DOHH2 (cell line): ENCODE measurements at regions not wholly inside any gene's neighbourhood (a gene's known extent, or its start where the extent isn't known, plus 50 kb on each side); places are given as distances from the start of the nearest gene placed in this dataset.
A peak's percentile ranks its signal among the peaks of the same experiment; 100 is the strongest.

Experiments used
- H3F3A ChIP-seq: fragments of 200-600 bp; sonication (generic), shearing (Covaris generic); 2 replicates; pipeline ENCODE4 v1.6.0; 2016; ENCODE audit warnings: antibody characterized with exemption, mild to moderate bottlenecking; ENCODE audit not compliant: control insufficient read depth, insufficient read depth
- H3K27ac ChIP-seq: fragments of 200-600 bp; sonication (generic); 2 replicates; pipeline ENCODE4 v1.5.1; 2014; ENCODE audit warnings: low read depth, mild to moderate bottlenecking, low read length, moderate library complexity
- H3K27me3 ChIP-seq: fragments of 200-600 bp; sonication (generic); 2 replicates; pipeline ENCODE4 v1.6.1; 2014; ENCODE audit warnings: mild to moderate bottlenecking, low read length, mixed read lengths; ENCODE audit not compliant: control insufficient read depth
- H3K36me3 ChIP-seq: fragments of 200-600 bp; sonication (generic); 2 replicates; pipeline ENCODE4 v1.6.1; 2014; ENCODE audit warnings: mild to moderate bottlenecking, low read length, moderate library complexity, mixed read lengths; ENCODE audit not compliant: control insufficient read depth
- H3K4me1 ChIP-seq: fragments of 200-600 bp; sonication (generic); 2 replicates; pipeline ENCODE4 v1.6.1; 2014; ENCODE audit warnings: mild to moderate bottlenecking, low read length, mixed read lengths; ENCODE audit not compliant: control insufficient read depth
- H3K4me2 ChIP-seq: fragments of 200-600 bp; sonication (generic); 2 replicates; pipeline ENCODE4 v1.6.0; 2014; ENCODE audit warnings: mild to moderate bottlenecking, low read length, moderate library complexity
- H3K4me3 ChIP-seq: fragments of 200-600 bp; sonication (generic); 2 replicates; pipeline ENCODE4 v1.5.1; 2014; ENCODE audit warnings: mild to moderate bottlenecking, low read length, mixed read lengths
- H3K79me2 ChIP-seq: fragments of 200-600 bp; sonication (generic); 2 replicates; pipeline ENCODE4 v1.6.1; 2014; ENCODE audit warnings: mild to moderate bottlenecking, low read length, mixed read lengths; ENCODE audit not compliant: control insufficient read depth
- H3K9me2 ChIP-seq: fragments of 200-600 bp; sonication (generic); replicated peaks from 2 replicates; pipeline ENCODE4 v1.6.1; 2014; ENCODE audit warnings: mild to moderate bottlenecking, low read length, mixed read lengths; ENCODE audit not compliant: control insufficient read depth
- H3K9me3 ChIP-seq: fragments of 200-600 bp; sonication (generic); 2 replicates; pipeline ENCODE4 v1.6.1; 2014; ENCODE audit warnings: antibody characterized with exemption, low read length, mixed read lengths; ENCODE audit not compliant: control insufficient read depth, insufficient read depth
- H4K20me1 ChIP-seq: fragments of 200-600 bp; sonication (generic); 2 replicates; pipeline ENCODE4 v1.6.0; 2014; ENCODE audit warnings: low read depth, mild to moderate bottlenecking, antibody characterized with exemption, low read length, moderate library complexity; ENCODE audit not compliant: control insufficient read depth, insufficient read depth
- EZH2phosphoT487 ChIP-seq: fragments of 200-600 bp; sonication (generic); IDR thresholded peaks from 2 replicates; pipeline ENCODE4 v1.6.1; 2017; ENCODE audit warnings: borderline replicate concordance, mild to moderate bottlenecking, antibody characterized with exemption, low read length, moderate library complexity, mixed read lengths
- TF ChIP-seq, protein P1 (sequence below): fragments of 200-600 bp; sonication (generic); IDR thresholded peaks from one replicate; pipeline ENCODE4 v1.5.1; 2014; ENCODE audit warnings: antibody characterized with exemption, mild to moderate bottlenecking, low read depth, low read length; ENCODE audit not compliant: poor library complexity, severe bottlenecking

DNA sequence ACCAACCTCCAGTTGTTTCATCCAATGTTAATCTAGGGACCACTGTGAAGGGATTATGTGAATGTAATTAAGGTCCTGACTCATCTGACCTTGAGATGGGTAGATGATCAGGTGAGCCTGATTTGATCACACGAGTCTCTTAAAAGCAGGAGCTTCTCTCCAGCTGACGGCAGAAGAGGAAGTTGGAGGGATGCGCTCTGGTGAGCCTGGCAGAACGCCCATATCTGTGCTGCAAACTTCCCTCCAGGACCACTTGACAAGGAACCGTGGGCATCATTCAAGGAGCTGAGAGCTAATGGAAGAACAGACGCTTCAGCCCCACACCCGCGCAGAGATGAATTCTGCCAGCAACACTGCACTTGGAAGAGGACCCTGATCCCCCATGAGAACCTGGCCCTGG lies 642.4 kb downstream of the TNS3 start:
- H3K4me2 ChIP-seq, result peak overlapping the region; percentile 32
- no peaks in the 10 kb centered on the region for H3K36me3 ChIP-seq
- H3K9me3 ChIP-seq, result no peaks in the 10 kb centered on the region
- no peaks in the 10 kb centered on the region for H3F3A ChIP-seq
- no peak overlapping the region for H3K27ac ChIP-seq
- no peaks in the 10 kb centered on the region for H3K79me2 ChIP-seq
- H4K20me1 ChIP-seq, result no peaks in the 10 kb centered on the region
- no peaks in the 10 kb centered on the region for H3K9me2 ChIP-seq
- TF ChIP-seq, protein P1, sequence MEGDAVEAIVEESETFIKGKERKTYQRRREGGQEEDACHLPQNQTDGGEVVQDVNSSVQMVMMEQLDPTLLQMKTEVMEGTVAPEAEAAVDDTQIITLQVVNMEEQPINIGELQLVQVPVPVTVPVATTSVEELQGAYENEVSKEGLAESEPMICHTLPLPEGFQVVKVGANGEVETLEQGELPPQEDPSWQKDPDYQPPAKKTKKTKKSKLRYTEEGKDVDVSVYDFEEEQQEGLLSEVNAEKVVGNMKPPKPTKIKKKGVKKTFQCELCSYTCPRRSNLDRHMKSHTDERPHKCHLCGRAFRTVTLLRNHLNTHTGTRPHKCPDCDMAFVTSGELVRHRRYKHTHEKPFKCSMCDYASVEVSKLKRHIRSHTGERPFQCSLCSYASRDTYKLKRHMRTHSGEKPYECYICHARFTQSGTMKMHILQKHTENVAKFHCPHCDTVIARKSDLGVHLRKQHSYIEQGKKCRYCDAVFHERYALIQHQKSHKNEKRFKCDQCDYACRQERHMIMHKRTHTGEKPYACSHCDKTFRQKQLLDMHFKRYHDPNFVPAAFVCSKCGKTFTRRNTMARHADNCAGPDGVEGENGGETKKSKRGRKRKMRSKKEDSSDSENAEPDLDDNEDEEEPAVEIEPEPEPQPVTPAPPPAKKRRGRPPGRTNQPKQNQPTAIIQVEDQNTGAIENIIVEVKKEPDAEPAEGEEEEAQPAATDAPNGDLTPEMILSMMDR, result no peak
- no peak for TF ChIP-seq EZH2phosphoT487
- H3K4me3 ChIP-seq, result no peak overlapping the region
- H3K4me1 ChIP-seq, result peaks cover 13% of the 10 kb centered on the region
- H3K27me3 ChIP-seq, result no peaks in the 10 kb centered on the region

DNA sequence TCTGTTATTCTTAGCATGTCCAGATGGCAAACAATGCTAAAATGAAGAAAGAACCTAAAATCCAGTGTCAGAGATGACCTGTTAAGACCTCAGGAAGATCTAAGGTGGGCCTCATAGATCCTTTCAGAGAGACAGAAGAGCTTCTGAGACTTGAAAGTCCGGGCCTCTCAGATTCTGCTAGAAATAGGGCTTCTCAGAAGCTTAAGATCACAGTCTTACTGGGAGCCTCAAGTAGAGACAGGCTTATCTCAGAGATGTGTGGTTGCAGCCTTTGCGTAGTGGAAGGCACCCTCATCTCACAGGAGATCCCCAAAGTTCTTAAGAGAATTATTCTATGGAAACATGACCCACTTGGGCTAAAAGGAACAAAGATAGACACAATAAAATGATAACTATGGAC lies 642.8 kb downstream of the TNS3 start:
- H3K4me3 ChIP-seq, result no peak overlapping the region
- no peaks in the 10 kb centered on the region for H3F3A ChIP-seq
- no peaks in the 10 kb centered on the region for H3K79me2 ChIP-seq
- no peaks in the 10 kb centered on the region for H3K9me3 ChIP-seq
- H4K20me1 ChIP-seq, result no peaks in the 10 kb centered on the region
- peaks cover 13% of the 10 kb centered on the region for H3K4me1 ChIP-seq
- no peaks in the 10 kb centered on the region for H3K27me3 ChIP-seq
- no peak overlapping the region for H3K27ac ChIP-seq
- H3K36me3 ChIP-seq, result no peaks in the 10 kb centered on the region
- no peak for TF ChIP-seq EZH2phosphoT487
- TF ChIP-seq, protein P1, result no peak
- peak overlapping the region; percentile 32 for H3K4me2 ChIP-seq
- no peaks in the 10 kb centered on the region for H3K9me2 ChIP-seq

DNA sequence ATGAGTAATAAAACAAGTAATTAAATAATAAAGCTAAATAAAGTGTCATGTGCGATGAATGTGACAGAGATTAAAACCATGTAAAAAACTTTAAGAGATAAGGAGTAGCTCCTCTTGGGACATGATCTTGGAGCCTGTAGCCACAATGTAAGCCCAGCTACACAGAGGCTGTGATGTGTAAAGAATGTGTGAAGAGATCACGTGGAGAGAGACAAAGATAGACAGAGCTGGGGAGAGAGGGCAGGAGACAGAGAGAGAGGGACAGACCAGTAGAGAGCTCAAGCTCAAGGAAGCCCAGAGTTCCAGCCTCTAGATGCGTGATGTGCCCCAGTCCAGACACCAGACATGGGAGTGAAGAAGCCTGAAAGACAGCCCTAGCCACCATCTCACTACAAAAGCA lies 644.1 kb downstream of the TNS3 start:
- Histone ChIP-seq H4K20me1 (no peaks in the 10 kb centered on the region), H3K4me1 (peaks cover 13% of the 10 kb centered on the region), H3K36me3 (no peaks in the 10 kb centered on the region), H3K27ac (no peak overlapping the region), H3K27me3 (no peaks in the 10 kb centered on the region), H3K4me2 (no peak overlapping the region), H3K79me2 (no peaks in the 10 kb centered on the region), H3K9me3 (no peaks in the 10 kb centered on the region), H3K4me3 (no peak overlapping the region), H3K9me2 (no peaks in the 10 kb centered on the region), H3F3A (no peaks in the 10 kb centered on the region)
- TF ChIP-seq, protein P1, result no peak
- TF ChIP-seq EZH2phosphoT487, result no peak
